DMS153 treated with DMSO at 0.1 percent for 48 hours (cell line): ENCODE measurements at regions not wholly inside any gene's neighbourhood (a gene's known extent, or its start where the extent isn't known, plus 50 kb on each side); places are given as distances from the start of the nearest gene placed in this dataset.
"Not testable (repeated sequence)": the region's sequence is repeated elsewhere in the genome, so short reads cannot be mapped to it uniquely, and the experiment has no call there.

Source experiments
- DNase-seq: peaks from one replicate; lab custom pipeline; 2025; ENCODE audit not compliant: unreplicated experiment; lab: John Stamatoyannopoulos, UW

DNA sequence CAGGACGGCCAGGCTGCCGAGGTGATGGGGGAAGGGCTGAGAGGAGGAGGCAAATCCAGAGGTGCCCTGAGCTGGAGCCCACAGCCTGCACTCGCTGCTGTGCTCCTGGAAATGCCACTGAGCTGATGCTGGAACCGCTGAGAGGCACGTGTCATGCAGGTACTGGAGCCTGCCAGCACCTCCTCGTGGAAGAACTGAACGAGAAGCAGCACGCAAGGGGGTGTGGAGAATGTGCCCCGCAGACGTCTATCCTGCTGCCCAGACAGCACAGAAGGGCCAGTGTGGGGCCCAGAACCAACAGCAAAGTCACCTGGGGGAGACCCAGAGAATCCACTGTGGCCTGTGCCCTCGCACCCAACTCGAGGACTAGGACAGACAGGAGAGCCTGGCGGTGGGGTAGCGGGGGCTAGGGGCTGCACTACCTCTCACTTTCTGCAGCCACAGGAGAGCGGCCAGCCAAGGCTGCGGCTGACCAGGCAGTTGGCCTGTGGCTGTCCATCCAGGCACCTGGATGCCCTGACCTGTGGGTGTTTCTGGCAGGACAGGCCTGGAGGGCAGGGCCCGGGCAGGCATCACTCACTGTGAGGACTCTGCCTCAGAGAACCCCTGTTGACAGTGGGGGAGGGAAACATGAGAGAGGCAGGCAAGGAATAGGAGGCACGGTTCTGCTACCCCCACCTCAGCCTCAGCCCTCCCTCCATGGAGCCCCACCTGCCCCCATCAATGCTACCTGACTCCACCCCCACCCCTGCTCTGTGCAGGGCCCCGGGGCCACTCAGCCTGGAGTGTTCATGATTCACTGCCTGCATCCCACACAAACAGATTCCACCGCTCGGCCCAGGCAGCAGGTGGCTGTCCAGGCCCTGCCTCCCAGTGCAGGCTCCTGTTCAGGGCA is 213.1 kb downstream of the TBC1D2B start:
- DNase-seq = no peak

DNA sequence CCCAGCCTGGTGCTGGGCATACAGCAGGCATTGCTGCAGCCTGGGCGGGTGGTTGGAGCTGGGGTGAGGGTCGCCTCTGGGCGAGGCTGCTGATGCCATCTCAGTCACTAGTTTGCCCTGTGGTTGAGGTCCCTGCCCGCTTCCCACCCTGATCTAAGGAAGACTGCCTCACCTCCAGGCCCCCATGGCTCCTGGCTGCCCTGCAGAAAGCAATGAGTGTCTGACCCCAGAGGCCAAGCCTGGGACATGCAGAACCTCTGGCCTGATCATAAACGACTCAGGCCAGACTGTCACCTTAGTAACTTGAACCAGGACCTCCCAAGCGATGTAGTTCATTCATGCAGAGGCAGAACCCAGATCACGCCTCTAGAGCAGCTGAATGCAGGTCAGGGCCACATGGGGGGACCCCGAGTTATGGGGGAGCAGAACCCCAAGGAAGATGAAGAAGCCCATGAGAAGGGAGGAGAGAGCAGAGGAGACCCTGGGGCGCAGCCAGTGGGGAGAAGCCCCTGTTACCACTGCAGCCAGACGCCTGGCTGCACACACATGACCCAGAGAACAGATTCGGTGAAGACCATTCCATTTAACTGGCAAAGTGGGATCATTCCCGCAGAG is 213.9 kb downstream of the TBC1D2B start:
- DNase-seq = no peak

- no peak for DNase-seq
Measured at GRCh38 chr15:77862651-77863104, 214.8 kb downstream of the TBC1D2B start.

GRCh38 chr15:77861997-77862635 is 215.4 kb downstream of the TBC1D2B start:
- DNase-seq = not testable (repeated sequence)

- DNase-seq = no peak
Measured at GRCh38 chr15:77860071-77860691, 217.3 kb downstream of the TBC1D2B start.

- DNase-seq = no peak
Measured at GRCh38 chr15:77859491-77860060, 217.9 kb downstream of the TBC1D2B start.

GRCh38 chr15:77858792-77859490 is 218.6 kb downstream of the TBC1D2B start:
- no peak for DNase-seq

DNA sequence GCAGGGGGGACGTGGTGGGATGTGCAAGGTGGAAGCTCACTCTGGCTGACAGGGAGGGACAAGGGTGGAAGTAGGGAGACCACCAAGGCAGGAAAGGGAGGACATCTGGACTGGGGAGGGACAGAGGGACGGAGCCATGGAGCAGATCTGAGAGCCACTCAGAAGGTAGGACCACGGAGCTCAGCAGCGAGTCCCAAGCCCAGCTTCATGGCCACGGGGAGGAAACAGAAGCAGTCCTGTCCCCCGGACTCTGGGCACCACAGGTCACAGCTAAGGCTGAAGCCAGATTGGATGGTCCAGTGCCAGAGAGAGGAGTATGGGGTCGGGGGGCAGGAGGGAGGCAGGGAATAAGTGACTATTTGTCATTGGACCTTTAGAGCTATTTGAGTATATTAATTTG is 220.1 kb downstream of the TBC1D2B start:
- DNase-seq = no peak

GRCh38 chr15:77856705-77857346 is 220.7 kb downstream of the TBC1D2B start:
- no peak for DNase-seq

DNA sequence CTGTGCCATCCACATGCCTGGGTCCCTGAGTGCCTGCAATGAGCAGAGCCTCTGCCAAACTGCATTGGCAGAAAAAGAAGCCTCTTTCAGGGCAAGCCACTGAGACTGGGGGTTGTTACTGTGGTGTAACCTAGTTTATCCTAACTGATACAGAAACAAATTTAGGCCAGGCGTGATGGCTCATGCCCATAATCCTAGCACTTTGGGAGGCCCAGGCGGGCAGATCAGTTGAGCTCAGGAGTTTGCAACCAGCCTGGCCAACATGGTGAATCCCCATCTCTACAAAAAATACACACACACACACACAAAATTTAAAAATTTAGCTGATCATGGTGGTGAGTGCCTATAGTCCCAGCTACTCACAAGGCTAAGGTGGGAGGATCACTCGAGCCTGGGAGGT is 221.6 kb downstream of the TBC1D2B start:
- no peak for DNase-seq

GRCh38 chr15:77854980-77855379 is 222.3 kb upstream of the LINGO1 start:
- DNase-seq = no peak

DNA sequence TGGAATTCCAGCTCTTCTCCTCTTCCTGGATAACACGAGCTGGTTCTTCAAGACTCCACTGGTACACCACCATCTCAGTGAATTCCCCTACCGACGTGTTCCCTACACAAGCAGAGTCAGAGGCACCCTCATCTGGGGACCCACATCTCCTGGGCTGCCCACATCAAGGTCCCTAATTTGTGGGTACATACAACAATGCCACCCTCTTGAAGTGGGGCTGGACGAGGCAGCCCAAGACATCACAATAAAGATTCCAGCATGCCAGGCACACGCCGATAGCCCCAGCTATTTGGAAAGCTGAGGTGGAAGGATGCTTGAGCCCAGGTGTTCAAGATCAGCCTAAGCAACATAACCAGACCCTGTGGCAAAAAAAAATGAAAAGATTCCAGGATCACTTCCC is 221.2 kb upstream of the LINGO1 start:
- DNase-seq = no peak

GRCh38 chr15:77853008-77853328 is 220.3 kb upstream of the LINGO1 start:
- DNase-seq = no peak

DNA sequence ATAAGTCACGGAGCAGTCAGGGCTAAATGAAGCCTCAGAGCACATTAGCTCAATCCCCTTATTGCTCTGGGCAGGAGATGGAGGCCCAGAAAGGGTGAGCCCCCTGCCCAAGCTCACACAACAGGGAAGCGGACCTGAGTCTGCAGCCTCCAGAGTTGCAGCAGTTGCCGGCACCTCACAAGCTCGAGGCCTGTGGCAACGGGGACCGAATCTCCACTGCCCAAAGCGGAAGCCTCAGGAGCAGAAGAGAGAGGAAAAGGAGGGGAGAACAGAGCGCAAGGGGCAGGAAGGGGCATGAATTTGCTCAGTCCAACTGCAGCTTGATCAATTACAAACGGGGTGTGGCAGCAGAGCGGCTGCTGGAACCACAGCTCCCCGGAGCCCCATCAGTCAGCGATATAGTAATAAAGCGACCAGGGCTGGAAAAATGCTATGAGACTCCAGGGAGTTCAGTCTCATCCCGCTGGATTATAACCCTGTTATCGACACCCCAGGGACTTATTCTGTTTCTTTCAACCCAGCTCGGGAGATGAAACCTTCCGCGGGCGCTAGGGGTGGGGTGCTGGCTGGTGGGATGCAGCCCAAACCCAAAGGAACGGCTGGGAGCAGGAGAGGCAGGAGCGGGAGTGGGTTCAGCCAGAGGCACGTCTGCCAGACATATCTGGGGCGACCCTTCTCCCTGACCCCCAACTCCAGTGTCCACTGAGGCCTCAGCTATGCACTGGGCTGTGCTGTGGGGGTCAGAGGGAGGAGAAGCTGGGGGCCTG is 219.7 kb upstream of the LINGO1 start:
- no peak for DNase-seq

DNA sequence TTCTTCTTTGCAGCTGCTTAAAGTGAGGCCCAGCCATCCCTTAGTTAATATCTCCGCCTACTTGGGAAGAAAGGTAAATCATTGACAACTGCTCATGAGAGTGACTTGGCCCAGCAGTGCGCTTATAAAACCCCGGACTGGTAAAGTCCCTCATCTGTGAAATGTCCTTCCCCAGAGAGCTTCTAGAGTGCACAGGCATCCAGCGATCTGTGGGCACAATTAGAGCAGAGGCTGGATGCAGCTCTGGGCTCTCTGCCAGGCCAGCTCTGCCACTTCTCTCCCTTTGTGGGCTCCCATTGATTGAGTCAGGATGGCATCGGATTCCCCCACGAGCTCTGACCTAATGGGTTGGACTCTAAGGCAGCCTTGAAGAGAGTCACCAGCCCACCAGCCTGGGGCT is 219.0 kb upstream of the LINGO1 start:
- DNase-seq = no peak

DNA sequence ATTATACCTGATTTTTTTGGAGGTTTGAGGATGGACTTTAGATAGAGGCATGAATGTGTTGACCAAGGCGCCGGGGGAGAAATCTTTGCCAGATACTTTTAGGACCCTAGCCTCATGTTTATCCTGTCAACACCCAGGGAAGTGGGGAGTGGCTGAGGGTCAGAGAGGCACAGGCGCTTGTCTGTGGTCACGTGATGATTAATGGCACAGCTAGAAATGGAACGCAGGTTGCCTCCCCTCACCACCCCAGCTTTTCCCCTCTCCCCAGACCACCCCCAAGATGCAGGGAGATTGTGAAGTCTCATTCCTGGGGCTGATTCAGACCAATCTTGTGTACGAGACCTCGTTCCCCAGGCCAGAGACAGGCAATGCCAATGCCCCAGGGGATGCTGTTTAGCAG is 218.4 kb upstream of the LINGO1 start:
- DNase-seq = no peak

DNA sequence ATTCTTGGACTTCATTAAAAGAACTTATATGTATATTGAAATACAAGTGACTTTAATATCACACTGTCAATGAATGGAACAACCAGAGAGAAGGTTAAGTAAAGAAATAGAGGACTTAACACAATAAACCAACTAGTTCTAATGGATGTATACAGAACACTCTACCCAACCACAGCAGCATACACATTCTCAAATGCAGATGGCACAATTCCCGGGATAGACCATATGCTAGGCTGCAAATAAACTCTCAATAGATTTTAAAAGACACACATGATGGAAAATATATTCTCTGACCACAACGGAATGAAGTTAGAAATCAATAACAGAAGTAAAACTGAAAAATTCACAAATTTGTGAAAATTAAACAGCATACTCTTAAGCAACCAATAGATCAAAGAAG is 214.3 kb upstream of the LINGO1 start:
- no peak for DNase-seq

- no peak for DNase-seq
Measured at GRCh38 chr15:77846360-77846759, 213.6 kb upstream of the LINGO1 start.

DNA sequence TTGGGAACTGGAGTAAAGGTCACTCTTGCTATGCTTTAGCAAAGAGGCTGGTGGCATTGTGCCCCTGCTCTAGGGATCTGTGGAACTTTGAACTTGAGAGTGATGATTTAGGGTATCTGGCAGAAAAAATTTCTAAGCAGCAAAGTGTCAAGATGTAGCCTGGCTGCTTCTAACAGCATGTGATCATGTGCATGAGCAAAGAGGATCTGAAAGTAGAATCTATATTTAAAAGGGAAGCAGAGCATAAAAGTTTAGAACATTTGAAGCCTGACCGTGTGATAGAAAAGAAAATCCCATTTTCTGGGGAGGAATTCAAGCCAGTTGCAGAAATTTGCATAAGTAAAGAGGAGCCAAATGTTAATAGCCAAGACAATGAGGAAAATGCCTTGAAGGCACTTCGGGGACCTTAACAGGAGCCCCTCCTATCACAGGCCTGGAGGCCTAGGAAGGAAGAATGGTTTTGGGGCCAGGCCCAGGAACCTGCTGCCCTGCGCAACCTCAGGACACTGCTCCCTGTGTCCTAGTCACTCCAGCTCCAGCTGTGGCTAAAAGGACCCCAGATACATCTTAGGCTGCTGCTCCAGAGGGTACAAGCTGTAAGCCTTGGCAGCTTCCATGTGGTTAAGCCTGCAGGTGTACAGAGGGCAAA is 212.2 kb upstream of the LINGO1 start:
- no peak for DNase-seq
